ENCODE measurements at regions not wholly inside any gene's neighbourhood (a gene's known extent, or its start where the extent isn't known, plus 50 kb on each side); places are given as distances from the start of the nearest gene placed in this dataset.

- TF ChIP-seq FOSL1 (IDR thresholded peaks at IDR 0.05; ENCODE audit: insufficient read depth, low read depth, low read length) (no peak), TAF7 (optimal IDR thresholded peaks at IDR 0.05; ENCODE audit: borderline replicate concordance, low read depth, low read length) (no peak), ATF3 (IDR thresholded peaks at IDR 0.05; ENCODE audit: insufficient read depth, low read depth, low read length) (no peak), ATF2 (IDR thresholded peaks at IDR 0.05; ENCODE audit: low read length) (no peak)
Observed at GRCh38 chr10:43966571-43966965, 317.9 kb upstream of the ZNF32 start (continued).

All from H1 (cell line).